ENCODE measurements at regions not wholly inside any gene's neighbourhood (a gene's known extent, or its start where the extent isn't known, plus 50 kb on each side); places are given as distances from the start of the nearest gene placed in this dataset.

DNA sequence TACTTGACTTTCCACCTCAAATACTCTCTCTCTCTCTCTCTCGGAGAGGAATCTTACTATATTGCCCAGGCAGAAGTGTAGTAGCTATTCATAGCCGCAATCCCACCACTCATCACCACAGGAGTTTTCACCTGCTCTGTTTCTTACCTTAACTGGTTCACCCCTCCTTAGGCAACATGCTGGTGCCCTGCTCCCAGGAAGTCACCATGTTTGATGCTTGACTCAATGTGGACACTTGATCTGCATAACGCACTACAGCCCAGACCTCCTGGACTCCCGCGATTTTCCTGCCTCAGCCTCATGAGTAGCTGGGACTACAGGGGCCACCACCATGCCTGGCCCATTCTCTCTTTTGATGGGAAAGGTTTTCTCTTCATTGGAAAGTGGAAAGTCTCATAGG, 271.8 kb downstream of the FBXW7 start:
- H3K4me1 ChIP-seq, result no peaks in the 10 kb centered on the region
- DNase-seq, result no peak
- H3K36me3 ChIP-seq, result no peaks in the 10 kb centered on the region
- TF ChIP-seq EP300 (IDR thresholded peaks at IDR 0.05) (no peak), POLR2A (IDR thresholded peaks at IDR 0.05) (no peak), POLR2AphosphoS5 (IDR thresholded peaks at IDR 0.05) (no peak)
- TF ChIP-seq, protein P1, sequence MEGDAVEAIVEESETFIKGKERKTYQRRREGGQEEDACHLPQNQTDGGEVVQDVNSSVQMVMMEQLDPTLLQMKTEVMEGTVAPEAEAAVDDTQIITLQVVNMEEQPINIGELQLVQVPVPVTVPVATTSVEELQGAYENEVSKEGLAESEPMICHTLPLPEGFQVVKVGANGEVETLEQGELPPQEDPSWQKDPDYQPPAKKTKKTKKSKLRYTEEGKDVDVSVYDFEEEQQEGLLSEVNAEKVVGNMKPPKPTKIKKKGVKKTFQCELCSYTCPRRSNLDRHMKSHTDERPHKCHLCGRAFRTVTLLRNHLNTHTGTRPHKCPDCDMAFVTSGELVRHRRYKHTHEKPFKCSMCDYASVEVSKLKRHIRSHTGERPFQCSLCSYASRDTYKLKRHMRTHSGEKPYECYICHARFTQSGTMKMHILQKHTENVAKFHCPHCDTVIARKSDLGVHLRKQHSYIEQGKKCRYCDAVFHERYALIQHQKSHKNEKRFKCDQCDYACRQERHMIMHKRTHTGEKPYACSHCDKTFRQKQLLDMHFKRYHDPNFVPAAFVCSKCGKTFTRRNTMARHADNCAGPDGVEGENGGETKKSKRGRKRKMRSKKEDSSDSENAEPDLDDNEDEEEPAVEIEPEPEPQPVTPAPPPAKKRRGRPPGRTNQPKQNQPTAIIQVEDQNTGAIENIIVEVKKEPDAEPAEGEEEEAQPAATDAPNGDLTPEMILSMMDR (IDR thresholded peaks at IDR 0.05), result no peak
- no peak overlapping the region for H3K27ac ChIP-seq
- WGBS, 2 donors, result 90 to 94% methylated on average over 5 of the region's 5 CpGs
- no peaks in the 10 kb centered on the region for H3K27me3 ChIP-seq
- no peaks in the 10 kb centered on the region for H3K9me3 ChIP-seq
- peak in 1 of 2 donors; percentile 34 for ATAC-seq (ENCODE audit: low FRiP score in 2 of 2)
- no peak overlapping the region for H3K4me3 ChIP-seq

DNA sequence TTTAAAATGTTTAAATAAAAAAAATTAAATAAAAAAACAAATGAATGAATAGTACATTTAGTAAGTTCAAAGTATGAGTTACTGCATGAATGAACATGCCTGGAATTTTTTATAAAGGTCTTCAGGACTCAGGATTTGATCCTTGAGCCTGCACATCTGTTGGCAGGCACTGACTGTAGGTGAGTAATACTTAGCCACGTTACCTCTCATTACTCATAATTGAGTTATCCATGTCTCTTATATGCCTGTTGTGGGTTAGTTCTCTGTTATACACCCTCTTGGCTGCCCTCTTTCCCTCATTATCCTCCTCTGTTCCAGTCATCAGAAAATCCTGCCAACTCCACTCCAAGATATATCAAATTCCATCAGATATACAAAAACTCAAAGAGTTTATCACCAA, 276.0 kb downstream of the FBXW7 start:
- no peak for ATAC-seq (ENCODE audit: low FRiP score in 2 of 2)
- TF ChIP-seq POLR2AphosphoS5 (IDR thresholded peaks at IDR 0.05) (no peak), EP300 (IDR thresholded peaks at IDR 0.05) (no peak), POLR2A (IDR thresholded peaks at IDR 0.05) (no peak)
- TF ChIP-seq, protein P1 (IDR thresholded peaks at IDR 0.05), result no peak
- Histone ChIP-seq H3K27me3 (no peaks in the 10 kb centered on the region), H3K4me1 (peaks cover 3 to 10% (median 4%) of the 10 kb centered on the region in 4 donors), H3K27ac (no peak overlapping the region), H3K4me3 (no peak overlapping the region), H3K9me3 (no peaks in the 10 kb centered on the region), H3K36me3 (no peaks in the 10 kb centered on the region)
- 69 to 90% methylated on average over 1 of the region's 1 CpG for WGBS, 2 donors
- no peak for DNase-seq

DNA sequence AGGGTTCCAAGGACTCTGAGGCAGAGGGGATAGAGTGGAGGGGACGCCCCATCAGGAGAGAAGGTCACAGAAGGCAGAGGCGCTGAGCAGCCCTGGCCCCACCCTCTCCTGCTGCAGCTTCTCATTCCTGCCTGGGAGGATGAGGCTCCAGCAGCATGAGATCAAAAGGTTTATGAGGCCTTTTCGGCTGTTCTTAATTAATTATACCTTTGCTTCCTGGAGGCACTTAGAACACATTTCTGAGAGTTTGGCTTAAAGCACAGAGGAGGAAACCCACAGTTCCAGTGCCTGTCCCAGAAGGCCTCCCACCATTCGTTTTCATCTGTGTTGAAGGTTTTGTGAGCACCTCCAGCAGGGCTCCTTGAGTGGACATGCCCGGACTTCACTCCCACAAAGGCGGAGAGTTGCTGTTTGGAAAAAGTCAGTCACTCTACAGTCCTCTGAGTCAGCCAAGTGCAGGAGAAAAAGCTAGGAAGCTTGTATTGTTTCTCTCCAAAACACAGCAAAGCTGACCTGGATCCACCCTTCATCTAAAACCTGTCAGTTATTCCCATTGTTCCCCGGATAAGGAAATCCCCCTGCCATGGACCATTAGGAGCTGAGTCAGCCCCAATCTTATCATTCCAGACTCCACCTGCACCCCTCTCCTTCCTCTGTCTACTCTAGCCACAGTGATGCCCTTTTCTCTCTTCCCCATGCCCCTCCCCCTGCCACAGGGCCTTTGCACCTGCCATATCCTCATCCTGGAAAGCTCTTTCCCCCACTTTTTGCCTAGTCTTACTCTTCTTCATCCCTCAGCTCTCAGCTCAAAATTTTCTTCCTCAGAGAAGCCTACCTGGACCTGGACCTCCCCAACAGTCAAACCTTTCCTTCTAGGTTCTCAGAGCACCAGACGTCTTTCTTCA, 276.8 kb downstream of the FBXW7 start:
- TF ChIP-seq POLR2A (IDR thresholded peaks at IDR 0.05) (no peak), POLR2AphosphoS5 (IDR thresholded peaks at IDR 0.05) (no peak), EP300 (IDR thresholded peaks at IDR 0.05) (no peak)
- TF ChIP-seq, protein P1 (IDR thresholded peaks at IDR 0.05), result no peak
- Histone ChIP-seq H3K9me3 (no peaks in the 10 kb centered on the region), H3K4me3 (no peak overlapping the region), H3K27me3 (no peaks in the 10 kb centered on the region), H3K36me3 (no peaks in the 10 kb centered on the region), H3K27ac (no peak overlapping the region), H3K4me1 (peaks cover 3 to 10% (median 4%) of the 10 kb centered on the region in 4 donors)
- DNase-seq, result no peak
- 65 to 67% methylated on average over 8 of the region's 8 CpGs for WGBS, 2 donors
- ATAC-seq (ENCODE audit: low FRiP score in 2 of 2), result peak in 1 of 2 donors; percentile 19

GRCh38 chr4:152258391-152258790, 277.5 kb downstream of the FBXW7 start:
- Histone ChIP-seq H3K9me3 (no peaks in the 10 kb centered on the region), H3K4me1 (peaks cover 3 to 10% (median 4%) of the 10 kb centered on the region in 4 donors), H3K36me3 (no peaks in the 10 kb centered on the region), H3K27ac (no peak overlapping the region), H3K4me3 (no peak overlapping the region), H3K27me3 (no peaks in the 10 kb centered on the region)
- DNase-seq (no peak), ATAC-seq (ENCODE audit: low FRiP score in 2 of 2) (no peak)
- WGBS, 2 donors, result 63 to 77% methylated on average over 5 of the region's 5 CpGs
- TF ChIP-seq POLR2A (IDR thresholded peaks at IDR 0.05) (no peak), POLR2AphosphoS5 (IDR thresholded peaks at IDR 0.05) (no peak), EP300 (IDR thresholded peaks at IDR 0.05) (no peak)
- TF ChIP-seq, protein P1 (IDR thresholded peaks at IDR 0.05), result no peak

Measured in upper lobe of left lung (tissue), 6 donors.